ENCODE measurements at regions not wholly inside any gene's neighbourhood (a gene's known extent, or its start where the extent isn't known, plus 50 kb on each side); places are given as distances from the start of the nearest gene placed in this dataset.
"Not testable (repeated sequence)": the region's sequence is repeated elsewhere in the genome, so short reads cannot be mapped to it uniquely, and the experiment has no call there.

- DNase-seq (ENCODE audit: low spot score): no peak
These were observed 104.6 kb upstream of the GPBP1 start for GRCh38 chr5:57069115-57069835.

- no peak for DNase-seq (ENCODE audit: low spot score)
These were observed 101.5 kb upstream of the GPBP1 start for GRCh38 chr5:57072218-57072892.

GRCh38 chr5:57082441-57083067 lies 91.3 kb upstream of the GPBP1 start:
- DNase-seq (ENCODE audit: low spot score): no peak

GRCh38 chr5:57085306-57086081 lies 88.4 kb upstream of the GPBP1 start:
- no peak for DNase-seq (ENCODE audit: low spot score)

GRCh38 chr5:57087947-57088346 lies 85.9 kb upstream of the GPBP1 start:
- DNase-seq (ENCODE audit: low spot score): not testable (repeated sequence)

GRCh38 chr5:57094753-57095683 lies 78.8 kb upstream of the GPBP1 start:
- peak; percentile 5 for DNase-seq (ENCODE audit: low spot score)

- DNase-seq (ENCODE audit: low spot score): no peak
These were observed 76.3 kb upstream of the GPBP1 start for GRCh38 chr5:57097526-57097925.

- no peak for DNase-seq (ENCODE audit: low spot score)
These were observed 71.5 kb upstream of the GPBP1 start for GRCh38 chr5:57102189-57102904.

- DNase-seq (ENCODE audit: low spot score): no peak
These were observed 71.0 kb upstream of the GPBP1 start for GRCh38 chr5:57102905-57103255.

- DNase-seq (ENCODE audit: low spot score): no peak
These were observed 70.4 kb upstream of the GPBP1 start for GRCh38 chr5:57103317-57103907.

GRCh38 chr5:57106661-57107060 lies 67.2 kb upstream of the GPBP1 start:
- no peak for DNase-seq (ENCODE audit: low spot score)

- DNase-seq (ENCODE audit: low spot score): no peak
These were observed 61.9 kb upstream of the GPBP1 start for GRCh38 chr5:57111993-57112392.

- no peak for DNase-seq (ENCODE audit: low spot score)
These were observed 60.4 kb upstream of the GPBP1 start for GRCh38 chr5:57113481-57113880.

GRCh38 chr5:57117596-57117995 lies 56.3 kb upstream of the GPBP1 start:
- DNase-seq (ENCODE audit: low spot score): no peak

GRCh38 chr5:57119031-57119430 lies 54.8 kb upstream of the GPBP1 start:
- DNase-seq (ENCODE audit: low spot score): no peak

GRCh38 chr5:57124014-57124413 lies 49.8 kb upstream of the GPBP1 start:
- no peak for DNase-seq (ENCODE audit: low spot score)

All from cerebellar cortex (tissue), 1 donor.